PC-3 (cell line): ENCODE measurements at regions not wholly inside any gene's neighbourhood (a gene's known extent, or its start where the extent isn't known, plus 50 kb on each side); places are given as distances from the start of the nearest gene placed in this dataset.

Source experiments
- EZH2 ChIP-seq: fragments of 300-600 bp; sonication (generic); IDR thresholded peaks from one replicate; pipeline ENCODE4 v1.6.1; 2017; ENCODE audit warnings: antibody characterized with exemption, mild to moderate bottlenecking, low read length; ENCODE audit not compliant: unreplicated experiment
- EZH2phosphoT487 ChIP-seq: fragments of 300-600 bp; sonication (generic); IDR thresholded peaks from 2 replicates; pipeline ENCODE4 v1.6.1; 2018; ENCODE audit warnings: mild to moderate bottlenecking, antibody characterized with exemption, low read length, borderline replicate concordance
- TF ChIP-seq, protein P1 (sequence below): fragments of 300-600 bp; sonication (generic); conservative IDR thresholded peaks from 2 replicates; pipeline ENCODE4 v1.5.1; 2017; ENCODE audit warnings: antibody characterized with exemption, low read depth, mild to moderate bottlenecking, low read length

GRCh38 chr10:42482411-42482810 is 156.0 kb downstream of the ZNF33B start:
- TF ChIP-seq, protein P1, sequence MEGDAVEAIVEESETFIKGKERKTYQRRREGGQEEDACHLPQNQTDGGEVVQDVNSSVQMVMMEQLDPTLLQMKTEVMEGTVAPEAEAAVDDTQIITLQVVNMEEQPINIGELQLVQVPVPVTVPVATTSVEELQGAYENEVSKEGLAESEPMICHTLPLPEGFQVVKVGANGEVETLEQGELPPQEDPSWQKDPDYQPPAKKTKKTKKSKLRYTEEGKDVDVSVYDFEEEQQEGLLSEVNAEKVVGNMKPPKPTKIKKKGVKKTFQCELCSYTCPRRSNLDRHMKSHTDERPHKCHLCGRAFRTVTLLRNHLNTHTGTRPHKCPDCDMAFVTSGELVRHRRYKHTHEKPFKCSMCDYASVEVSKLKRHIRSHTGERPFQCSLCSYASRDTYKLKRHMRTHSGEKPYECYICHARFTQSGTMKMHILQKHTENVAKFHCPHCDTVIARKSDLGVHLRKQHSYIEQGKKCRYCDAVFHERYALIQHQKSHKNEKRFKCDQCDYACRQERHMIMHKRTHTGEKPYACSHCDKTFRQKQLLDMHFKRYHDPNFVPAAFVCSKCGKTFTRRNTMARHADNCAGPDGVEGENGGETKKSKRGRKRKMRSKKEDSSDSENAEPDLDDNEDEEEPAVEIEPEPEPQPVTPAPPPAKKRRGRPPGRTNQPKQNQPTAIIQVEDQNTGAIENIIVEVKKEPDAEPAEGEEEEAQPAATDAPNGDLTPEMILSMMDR: no peak
- TF ChIP-seq EZH2 (no peak), EZH2phosphoT487 (no peak)
